Upper lobe of left lung (tissue), 4 donors: ENCODE measurements at regions not wholly inside any gene's neighbourhood (a gene's known extent, or its start where the extent isn't known, plus 50 kb on each side); places are given as distances from the start of the nearest gene placed in this dataset.

ENCODE experiments used
- EP300 ChIP-seq, 4 donors: sonication (generic); formaldehyde crosslinking; IDR thresholded peaks; one replicate each; pipeline ENCODE4 v1.5.1; 2017; ENCODE audit warnings: antibody characterized with exemption in 4 of 4, control low read depth in 2 of 4
- POLR2A ChIP-seq, 4 donors: fragments of 450-650 bp; IDR thresholded peaks; one replicate each; pipeline ENCODE4 v1.5.1; 2016 to 2017; ENCODE audit warnings: antibody characterized with exemption in 4 of 4, mild to moderate bottlenecking in 2 of 4
- POLR2AphosphoS5 ChIP-seq, 2 donors: sonication (generic); formaldehyde crosslinking; IDR thresholded peaks; one replicate each; pipeline ENCODE4 v1.5.1; 2017; ENCODE audit warnings: antibody characterized with exemption in 2 of 2
- TF ChIP-seq, protein P1 (sequence below), 6 experiments: fragments of 450-650 bp in 4 of 6; fragments of 200-600 bp in 2 of 6; sonication (generic) in 2 of 6; IDR thresholded peaks; one replicate each; pipeline ENCODE4 v1.5.1; 2016 to 2019; ENCODE audit warnings: antibody characterized with exemption in 6 of 6

DNA sequence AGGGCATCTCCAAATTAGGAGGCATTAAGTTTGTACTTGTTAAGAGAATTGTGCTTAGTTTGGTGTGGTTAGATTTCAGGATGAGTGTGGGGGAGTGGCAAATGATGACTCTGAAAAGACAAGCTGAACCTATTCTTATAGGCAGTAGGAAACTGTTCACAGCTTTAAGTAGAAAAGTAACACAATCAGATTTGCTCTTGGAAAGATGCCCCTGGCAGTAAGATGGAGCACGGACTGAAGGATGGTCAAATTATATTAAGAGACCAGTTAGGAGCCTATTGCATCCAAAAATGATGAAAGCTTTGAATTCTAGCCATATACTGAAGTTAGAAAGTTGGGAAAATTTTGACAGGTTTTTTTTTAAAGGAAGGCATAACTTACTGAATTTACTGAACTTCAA, 254.2 kb upstream of the MEF2C start:
- TF ChIP-seq, protein P1, sequence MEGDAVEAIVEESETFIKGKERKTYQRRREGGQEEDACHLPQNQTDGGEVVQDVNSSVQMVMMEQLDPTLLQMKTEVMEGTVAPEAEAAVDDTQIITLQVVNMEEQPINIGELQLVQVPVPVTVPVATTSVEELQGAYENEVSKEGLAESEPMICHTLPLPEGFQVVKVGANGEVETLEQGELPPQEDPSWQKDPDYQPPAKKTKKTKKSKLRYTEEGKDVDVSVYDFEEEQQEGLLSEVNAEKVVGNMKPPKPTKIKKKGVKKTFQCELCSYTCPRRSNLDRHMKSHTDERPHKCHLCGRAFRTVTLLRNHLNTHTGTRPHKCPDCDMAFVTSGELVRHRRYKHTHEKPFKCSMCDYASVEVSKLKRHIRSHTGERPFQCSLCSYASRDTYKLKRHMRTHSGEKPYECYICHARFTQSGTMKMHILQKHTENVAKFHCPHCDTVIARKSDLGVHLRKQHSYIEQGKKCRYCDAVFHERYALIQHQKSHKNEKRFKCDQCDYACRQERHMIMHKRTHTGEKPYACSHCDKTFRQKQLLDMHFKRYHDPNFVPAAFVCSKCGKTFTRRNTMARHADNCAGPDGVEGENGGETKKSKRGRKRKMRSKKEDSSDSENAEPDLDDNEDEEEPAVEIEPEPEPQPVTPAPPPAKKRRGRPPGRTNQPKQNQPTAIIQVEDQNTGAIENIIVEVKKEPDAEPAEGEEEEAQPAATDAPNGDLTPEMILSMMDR (IDR thresholded peaks at IDR 0.05): no peak
- TF ChIP-seq POLR2A (IDR thresholded peaks at IDR 0.05) (no peak), POLR2AphosphoS5 (IDR thresholded peaks at IDR 0.05) (no peak), EP300 (IDR thresholded peaks at IDR 0.05) (no peak)
